ENCODE measurements at regions not wholly inside any gene's neighbourhood (a gene's known extent, or its start where the extent isn't known, plus 50 kb on each side); places are given as distances from the start of the nearest gene placed in this dataset.

DNA sequence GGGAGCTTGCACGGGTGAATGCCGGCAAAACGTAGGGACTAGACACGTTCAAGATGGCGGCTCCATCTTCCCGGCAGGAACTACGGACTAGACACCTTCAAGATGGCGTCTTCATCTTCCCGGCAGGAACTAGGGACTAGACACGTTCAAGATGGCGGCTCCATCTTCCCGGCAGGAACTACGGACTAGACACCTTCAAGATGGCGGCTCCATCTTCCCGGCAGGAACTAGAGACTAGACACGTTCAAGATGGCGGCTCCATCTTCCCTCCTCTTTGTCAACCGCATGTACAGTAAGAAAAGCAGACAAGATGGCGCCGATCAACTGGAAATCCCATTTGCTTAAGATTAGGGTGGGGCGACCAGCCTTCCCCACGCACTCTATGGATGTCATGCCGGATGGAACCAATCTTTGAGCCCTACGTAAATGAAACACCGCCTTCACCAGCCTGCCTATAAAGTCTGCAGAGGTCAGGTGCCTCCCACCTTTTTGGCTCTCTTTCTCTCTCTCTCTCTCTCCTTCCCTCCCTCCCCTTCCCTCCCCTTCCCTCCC lies 222.4 kb downstream of the CRLF2 start (continued):
- TF ChIP-seq, protein P1, sequence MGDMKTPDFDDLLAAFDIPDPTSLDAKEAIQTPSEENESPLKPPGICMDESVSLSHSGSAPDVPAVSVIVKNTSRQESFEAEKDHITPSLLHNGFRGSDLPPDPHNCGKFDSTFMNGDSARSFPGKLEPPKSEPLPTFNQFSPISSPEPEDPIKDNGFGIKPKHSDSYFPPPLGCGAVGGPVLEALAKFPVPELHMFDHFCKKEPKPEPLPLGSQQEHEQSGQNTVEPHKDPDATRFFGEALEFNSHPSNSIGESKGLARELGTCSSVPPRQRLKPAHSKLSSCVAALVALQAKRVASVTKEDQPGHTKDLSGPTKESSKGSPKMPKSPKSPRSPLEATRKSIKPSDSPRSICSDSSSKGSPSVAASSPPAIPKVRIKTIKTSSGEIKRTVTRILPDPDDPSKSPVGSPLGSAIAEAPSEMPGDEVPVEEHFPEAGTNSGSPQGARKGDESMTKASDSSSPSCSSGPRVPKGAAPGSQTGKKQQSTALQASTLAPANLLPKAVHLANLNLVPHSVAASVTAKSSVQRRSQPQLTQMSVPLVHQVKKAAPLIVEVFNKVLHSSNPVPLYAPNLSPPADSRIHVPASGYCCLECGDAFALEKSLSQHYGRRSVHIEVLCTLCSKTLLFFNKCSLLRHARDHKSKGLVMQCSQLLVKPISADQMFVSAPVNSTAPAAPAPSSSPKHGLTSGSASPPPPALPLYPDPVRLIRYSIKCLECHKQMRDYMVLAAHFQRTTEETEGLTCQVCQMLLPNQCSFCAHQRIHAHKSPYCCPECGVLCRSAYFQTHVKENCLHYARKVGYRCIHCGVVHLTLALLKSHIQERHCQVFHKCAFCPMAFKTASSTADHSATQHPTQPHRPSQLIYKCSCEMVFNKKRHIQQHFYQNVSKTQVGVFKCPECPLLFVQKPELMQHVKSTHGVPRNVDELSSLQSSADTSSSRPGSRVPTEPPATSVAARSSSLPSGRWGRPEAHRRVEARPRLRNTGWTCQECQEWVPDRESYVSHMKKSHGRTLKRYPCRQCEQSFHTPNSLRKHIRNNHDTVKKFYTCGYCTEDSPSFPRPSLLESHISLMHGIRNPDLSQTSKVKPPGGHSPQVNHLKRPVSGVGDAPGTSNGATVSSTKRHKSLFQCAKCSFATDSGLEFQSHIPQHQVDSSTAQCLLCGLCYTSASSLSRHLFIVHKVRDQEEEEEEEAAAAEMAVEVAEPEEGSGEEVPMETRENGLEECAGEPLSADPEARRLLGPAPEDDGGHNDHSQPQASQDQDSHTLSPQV (IDR thresholded peaks at IDR 0.05), result peak; percentile 99
- TF ChIP-seq, protein P2, sequence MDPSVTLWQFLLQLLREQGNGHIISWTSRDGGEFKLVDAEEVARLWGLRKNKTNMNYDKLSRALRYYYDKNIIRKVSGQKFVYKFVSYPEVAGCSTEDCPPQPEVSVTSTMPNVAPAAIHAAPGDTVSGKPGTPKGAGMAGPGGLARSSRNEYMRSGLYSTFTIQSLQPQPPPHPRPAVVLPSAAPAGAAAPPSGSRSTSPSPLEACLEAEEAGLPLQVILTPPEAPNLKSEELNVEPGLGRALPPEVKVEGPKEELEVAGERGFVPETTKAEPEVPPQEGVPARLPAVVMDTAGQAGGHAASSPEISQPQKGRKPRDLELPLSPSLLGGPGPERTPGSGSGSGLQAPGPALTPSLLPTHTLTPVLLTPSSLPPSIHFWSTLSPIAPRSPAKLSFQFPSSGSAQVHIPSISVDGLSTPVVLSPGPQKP (IDR thresholded peaks at IDR 0.05; ENCODE audit: low read depth, low read length), result 0 out of 2 replicates have a peak, but pooled peaks have one; percentile 24
- no peak for TF ChIP-seq CHD1 (IDR thresholded peaks at IDR 0.05; ENCODE audit: low read depth, low read length)
- TF ChIP-seq ZNF217 (IDR thresholded peaks at IDR 0.05), result no peak
- TF ChIP-seq NR2C1 (IDR thresholded peaks at IDR 0.05), result peak; percentile 71
- TF ChIP-seq SRF (IDR thresholded peaks at IDR 0.05; ENCODE audit: low read depth in 2 of 2, low read length in 2 of 2), result no peak
- TF ChIP-seq RUNX3 (IDR thresholded peaks at IDR 0.05; ENCODE audit: low read length), result peak; percentile 67
- TF ChIP-seq IRF4 (IDR thresholded peaks at IDR 0.05; ENCODE audit: low read depth, low read length), result peak; percentile 10; the same call in 1 of the 2 replicates
- TF ChIP-seq RAD51 (IDR thresholded peaks at IDR 0.05), result peak; percentile 46; the same call in 1 of the 2 replicates
- TF ChIP-seq, protein P3, sequence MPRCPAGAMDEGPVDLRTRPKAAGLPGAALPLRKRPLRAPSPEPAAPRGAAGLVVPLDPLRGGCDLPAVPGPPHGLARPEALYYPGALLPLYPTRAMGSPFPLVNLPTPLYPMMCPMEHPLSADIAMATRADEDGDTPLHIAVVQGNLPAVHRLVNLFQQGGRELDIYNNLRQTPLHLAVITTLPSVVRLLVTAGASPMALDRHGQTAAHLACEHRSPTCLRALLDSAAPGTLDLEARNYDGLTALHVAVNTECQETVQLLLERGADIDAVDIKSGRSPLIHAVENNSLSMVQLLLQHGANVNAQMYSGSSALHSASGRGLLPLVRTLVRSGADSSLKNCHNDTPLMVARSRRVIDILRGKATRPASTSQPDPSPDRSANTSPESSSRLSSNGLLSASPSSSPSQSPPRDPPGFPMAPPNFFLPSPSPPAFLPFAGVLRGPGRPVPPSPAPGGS (IDR thresholded peaks at IDR 0.05; ENCODE audit: borderline replicate concordance, insufficient read depth, low read depth, low read length, poor library complexity, severe bottlenecking), result no peak
- no peak for TF ChIP-seq FOXM1 (IDR thresholded peaks at IDR 0.05; ENCODE audit: low read depth, low read length)
- 0 out of 2 replicates have a peak, but pooled peaks have one; percentile 4 for TF ChIP-seq MEF2A (IDR thresholded peaks at IDR 0.05; ENCODE audit: insufficient read depth, low read depth, low read length)
- TF ChIP-seq ATF7 (IDR thresholded peaks at IDR 0.05; ENCODE audit: low read depth), result 0 out of 2 replicates have a peak, but pooled peaks have one; percentile 18
- peak; percentile 61 for TF ChIP-seq POLR2A (IDR thresholded peaks at IDR 0.05; ENCODE audit: low read depth, low read length)
- no peak for TF ChIP-seq TCF7 (IDR thresholded peaks at IDR 0.05; ENCODE audit: borderline replicate concordance)
- no peak for TF ChIP-seq WRNIP1 (IDR thresholded peaks at IDR 0.05; ENCODE audit: borderline replicate concordance, low read depth, low read length)
- TF ChIP-seq POLR2AphosphoS2 (IDR thresholded peaks at IDR 0.05; ENCODE audit: low read depth, low read length), result no peak
- TF ChIP-seq IKZF1 (conservative IDR thresholded peaks at IDR 0.05), result peak; percentile 63; the same call in 1 of the 2 replicates
- peak; percentile 88 for TF ChIP-seq GABPA (IDR thresholded peaks at IDR 0.05; ENCODE audit: low read depth)
- TF ChIP-seq, protein P4, sequence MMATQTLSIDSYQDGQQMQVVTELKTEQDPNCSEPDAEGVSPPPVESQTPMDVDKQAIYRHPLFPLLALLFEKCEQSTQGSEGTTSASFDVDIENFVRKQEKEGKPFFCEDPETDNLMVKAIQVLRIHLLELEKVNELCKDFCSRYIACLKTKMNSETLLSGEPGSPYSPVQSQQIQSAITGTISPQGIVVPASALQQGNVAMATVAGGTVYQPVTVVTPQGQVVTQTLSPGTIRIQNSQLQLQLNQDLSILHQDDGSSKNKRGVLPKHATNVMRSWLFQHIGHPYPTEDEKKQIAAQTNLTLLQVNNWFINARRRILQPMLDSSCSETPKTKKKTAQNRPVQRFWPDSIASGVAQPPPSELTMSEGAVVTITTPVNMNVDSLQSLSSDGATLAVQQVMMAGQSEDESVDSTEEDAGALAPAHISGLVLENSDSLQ (IDR thresholded peaks at IDR 0.05), result peak; percentile 75
- peak; percentile 57; the same call in 1 of the 2 replicates for TF ChIP-seq HDGF (IDR thresholded peaks at IDR 0.05)
- TF ChIP-seq POLR2AphosphoS5 (IDR thresholded peaks at IDR 0.05; ENCODE audit: low read length), result peak; percentile 83
- peak; percentile 75; the same call in 1 of the 2 replicates for TF ChIP-seq TARDBP (IDR thresholded peaks at IDR 0.05; ENCODE audit: borderline replicate concordance)
- TF ChIP-seq, protein P5, sequence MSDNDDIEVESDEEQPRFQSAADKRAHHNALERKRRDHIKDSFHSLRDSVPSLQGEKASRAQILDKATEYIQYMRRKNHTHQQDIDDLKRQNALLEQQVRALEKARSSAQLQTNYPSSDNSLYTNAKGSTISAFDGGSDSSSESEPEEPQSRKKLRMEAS (IDR thresholded peaks at IDR 0.05; ENCODE audit: low read depth, low read length), result no peak
- peak; percentile 81; the same call in 1 of the 2 replicates for TF ChIP-seq CREM (IDR thresholded peaks at IDR 0.05; ENCODE audit: low read depth)
- TF ChIP-seq GATAD2B (conservative IDR thresholded peaks at IDR 0.05; ENCODE audit: low read depth), result no peak
